GM04503 (cell line): ENCODE measurements at regions not wholly inside any gene's neighbourhood (a gene's known extent, or its start where the extent isn't known, plus 50 kb on each side); places are given as distances from the start of the nearest gene placed in this dataset.
"Not testable (repeated sequence)": the region's sequence is repeated elsewhere in the genome, so short reads cannot be mapped to it uniquely, and the experiment has no call there.

Experiments
- DNase-seq: peaks from one replicate; pipeline ENCODE4 v3.0.0-alpha.2; 2012; ENCODE audit warnings: low read depth

DNA sequence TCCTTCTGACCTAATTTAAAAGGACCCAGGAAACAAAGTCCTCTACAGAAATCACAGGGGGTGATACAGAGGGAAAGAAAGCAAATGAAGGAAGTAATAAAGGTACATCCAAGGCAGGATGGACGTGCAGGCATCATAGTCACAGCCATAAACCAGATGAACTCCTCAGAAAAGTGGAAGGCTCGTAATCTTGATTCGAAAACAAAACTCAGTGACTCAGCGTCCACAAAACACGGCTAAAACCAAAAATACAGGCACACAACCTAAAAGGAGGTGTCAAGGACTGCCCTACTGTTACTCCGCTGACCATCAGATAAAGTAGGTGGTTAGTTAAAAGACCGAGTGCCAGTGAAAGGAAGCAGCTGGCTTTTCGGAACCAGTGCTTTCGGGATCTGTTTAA lies 81.5 kb downstream of the TRIM69 start:
- not testable (repeated sequence) for DNase-seq

DNA sequence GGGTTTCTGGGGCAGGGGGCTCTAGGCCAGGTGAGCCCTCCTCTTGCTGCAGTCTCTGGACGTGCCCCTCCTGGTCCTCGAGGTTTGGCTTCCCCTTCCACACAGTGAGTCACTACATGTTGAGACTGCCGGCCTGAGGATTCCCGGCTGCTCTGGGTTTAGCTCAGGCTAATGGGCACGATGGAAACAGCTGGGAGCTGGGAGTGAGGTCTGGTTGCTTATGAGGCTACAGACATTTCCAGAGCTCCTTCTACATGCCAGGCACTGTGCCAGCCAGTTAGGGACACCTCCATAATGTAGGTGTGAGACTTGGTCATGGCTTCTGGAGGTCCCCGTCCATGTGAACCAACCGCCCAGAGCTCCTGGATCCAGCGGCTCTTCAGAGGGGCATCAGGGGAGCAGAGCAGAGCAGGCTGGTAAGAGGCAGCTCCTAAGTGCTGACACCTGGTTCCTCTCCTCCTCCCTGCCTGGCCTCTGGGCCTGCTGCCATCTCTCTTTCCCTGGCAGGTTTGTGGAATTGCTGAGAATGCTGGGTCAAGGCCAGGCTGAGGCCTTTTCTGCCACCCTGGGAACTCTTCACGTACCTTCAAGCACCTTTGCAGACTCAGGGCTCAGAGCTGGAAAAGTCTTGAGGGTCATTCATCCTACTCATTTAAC lies 83.1 kb downstream of the TRIM69 start:
- DNase-seq: not testable (repeated sequence)

DNA sequence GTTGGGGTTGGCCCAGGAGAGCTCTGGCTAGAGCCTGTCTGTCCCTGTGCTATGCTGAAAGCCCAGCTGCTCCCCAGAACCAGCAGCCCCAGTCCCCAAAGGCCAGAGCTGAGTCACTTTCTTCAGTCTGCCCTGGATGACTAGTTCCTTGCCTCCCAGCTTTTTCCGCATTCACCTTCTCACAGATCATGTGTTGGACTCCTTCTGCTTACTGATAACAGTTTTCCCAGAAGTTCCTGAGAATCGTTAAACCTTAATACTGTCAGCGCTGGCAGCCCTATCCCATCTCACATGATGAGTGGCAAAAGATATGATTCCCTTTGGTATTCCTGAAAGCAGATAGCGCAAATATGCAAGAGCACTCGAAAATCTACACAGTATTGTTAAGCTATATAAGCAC lies 84.2 kb downstream of the TRIM69 start:
- DNase-seq: not testable (repeated sequence)

DNA sequence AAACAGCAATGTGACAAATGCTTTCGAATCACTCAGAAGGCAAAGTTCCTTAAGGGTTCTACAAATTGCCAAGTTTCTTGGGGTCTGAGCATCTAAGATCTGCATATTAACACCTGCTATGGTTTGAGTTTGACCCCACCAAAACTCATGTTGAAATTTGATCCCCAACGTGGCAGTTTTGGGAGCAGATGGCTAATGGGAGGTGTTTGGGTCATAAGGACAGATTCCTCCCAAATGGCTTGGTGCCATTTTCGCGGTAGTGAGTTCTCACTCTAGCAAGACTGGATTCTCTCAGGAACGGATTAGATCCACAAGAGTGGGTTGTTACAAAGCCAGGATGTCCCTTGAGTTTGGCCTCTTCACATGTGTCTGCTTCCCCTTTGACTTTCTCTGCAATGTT lies 84.6 kb downstream of the TRIM69 start:
- DNase-seq: not testable (repeated sequence)

DNA sequence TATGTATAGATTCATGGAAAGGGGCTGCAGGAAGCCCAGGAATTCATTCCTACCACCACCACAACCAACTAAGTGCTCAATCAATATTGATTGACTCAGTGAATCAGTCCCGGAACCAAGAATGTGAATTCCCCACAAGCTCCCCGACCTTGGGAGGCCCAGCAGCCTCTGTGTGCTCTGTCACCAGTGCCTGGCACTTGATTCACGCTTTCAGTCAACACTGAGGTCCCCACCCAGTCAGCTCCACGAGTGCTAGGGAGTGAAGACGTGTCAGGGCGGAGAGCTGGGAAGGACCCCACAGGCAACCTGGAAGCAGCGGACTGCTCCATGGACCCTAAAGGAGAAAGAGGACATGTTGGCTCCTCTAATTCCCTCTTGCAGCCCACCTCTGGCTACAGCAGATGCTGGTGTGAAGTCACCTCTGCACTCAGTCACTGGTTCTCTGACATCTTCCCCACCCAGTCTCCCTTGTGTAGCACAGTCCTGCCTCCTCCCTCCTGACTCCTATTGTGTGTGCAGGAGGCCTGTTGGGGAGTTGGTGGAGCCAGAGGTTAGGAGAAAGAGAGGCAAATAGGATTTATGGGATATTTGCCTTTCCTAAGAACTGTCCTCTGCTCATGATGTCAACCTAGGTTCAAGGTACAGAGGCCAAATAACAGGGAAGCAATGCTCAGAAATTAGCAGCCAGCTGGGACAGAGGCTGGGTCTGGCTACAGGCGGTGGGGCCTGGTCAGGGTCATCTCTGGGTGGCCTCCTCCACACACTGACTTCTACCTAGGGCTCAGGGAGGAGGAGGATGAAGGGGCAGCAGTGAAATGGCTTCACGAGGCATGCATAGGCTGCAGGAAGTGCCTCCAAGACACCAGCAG lies 88.2 kb downstream of the TRIM69 start:
- DNase-seq: not testable (repeated sequence)

DNA sequence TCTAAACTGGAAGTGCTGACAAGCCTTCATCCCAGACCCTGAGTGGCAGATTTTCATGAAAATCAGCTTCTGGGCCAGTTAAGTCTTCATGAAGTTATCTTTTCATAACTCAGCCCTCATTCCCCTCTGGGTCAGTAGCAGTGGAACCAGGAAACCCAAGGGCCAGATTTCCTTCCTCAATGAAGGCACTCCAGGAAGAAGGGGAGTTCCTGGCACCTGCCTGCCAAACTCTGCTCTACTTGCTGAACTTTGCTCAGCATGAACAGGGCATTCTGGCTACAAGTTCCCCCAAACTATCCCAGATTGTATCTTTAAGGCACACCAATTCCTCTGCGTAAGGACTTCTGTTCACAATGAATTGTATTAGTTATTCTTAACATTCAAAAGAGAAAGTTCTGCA lies 90.3 kb downstream of the TRIM69 start:
- DNase-seq: not testable (repeated sequence)

DNA sequence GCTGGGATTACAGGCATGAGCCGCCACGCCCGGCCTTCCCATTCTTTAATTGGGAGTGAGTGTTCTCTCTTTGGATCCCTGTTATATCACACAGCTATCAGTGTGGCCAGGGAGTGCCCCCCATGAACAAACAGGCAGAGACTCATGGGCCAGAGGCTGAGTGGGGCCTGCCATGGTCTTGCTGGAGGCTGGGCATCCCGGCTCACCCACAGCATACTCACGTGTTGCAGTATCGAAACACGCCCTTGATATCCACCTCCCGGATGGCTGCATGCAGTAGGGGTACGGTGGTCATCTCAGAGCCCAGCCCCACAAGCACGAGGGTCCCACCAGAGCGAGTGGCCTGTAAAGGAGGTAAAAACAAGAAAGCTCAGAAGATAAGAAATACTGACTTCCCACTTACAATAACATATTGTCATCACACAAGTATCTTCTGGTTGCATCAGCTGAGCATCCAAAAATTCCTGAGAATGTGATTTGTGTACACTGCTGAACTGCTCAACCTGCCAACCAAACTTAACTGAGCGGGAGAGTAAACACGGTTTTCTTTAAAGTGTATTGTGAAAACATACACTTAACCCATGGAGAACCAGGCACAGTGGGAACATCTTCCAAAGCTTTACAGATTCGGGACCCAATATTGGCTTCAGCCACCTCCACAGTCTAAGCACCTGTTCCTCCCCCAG lies 92.0 kb downstream of the TRIM69 start:
- not testable (repeated sequence) for DNase-seq

DNA sequence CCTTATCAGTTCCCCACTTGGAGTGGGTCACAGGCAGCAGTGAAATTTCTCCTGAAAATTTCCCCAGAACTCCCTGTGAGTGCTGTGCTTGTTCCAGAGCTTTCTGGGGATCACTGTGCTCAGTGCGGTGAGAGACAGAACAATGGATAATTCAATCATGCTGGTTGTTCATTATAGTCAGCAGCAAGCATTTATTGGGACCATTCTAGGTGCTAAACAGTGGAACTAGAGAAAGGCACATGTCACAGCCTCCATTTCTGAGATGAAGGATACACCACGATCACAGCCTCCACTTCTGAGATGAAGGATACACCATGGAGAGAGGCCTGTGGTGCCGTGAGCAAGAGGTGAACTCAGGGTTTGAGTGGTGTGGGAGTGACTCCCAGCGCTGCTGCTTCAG lies 92.8 kb downstream of the TRIM69 start:
- not testable (repeated sequence) for DNase-seq

DNA sequence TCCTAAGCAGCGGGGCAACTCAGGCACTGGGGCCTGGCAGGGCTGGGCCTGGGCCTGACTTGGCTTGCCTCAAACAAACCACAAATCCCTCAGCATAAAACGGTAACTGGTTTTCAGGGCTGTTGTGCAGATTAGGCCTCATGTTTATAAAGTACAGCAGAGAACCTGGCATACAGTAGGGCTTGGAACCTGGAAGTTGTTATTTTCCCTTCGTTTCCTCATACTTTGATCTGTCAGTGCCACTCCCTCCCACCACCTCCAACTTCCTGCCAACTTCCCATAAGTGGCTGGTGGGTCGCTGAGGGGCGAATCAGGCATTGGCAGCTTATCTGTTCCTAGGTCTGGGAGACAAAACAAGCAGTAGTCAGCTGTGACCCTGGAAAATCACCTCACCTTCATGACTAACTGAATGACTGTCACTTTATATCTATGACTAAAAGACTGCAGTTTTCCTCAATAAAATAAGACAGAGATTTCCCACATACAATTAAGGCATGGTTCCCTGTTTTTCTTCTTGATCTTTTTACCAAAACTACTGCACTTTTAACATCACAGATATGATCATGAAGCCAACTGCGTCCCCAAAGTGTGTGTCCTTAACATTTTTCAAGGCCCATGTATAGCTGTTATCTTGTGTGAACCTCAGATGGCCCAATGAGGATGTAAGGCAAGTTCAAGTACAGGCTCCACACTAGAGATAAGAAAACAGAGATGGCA lies 94.5 kb downstream of the TRIM69 start:
- DNase-seq: not testable (repeated sequence)

DNA sequence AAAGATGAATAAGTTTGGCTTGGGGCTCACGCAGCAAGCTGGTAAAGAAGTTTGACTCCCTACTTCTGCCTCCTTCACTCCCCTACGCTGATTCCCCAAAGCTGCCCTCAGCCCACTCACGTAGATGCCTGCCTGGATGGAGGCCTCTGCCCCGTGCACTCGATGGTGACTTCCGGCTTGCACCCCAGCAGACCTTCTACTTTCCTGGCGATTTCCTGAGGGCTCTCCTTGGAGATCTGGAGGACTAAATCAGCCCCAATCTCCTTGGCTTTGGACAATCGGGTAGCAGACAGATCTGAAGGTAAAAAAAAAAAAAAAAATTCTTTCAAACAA lies 95.0 kb downstream of the TRIM69 start:
- DNase-seq: not testable (repeated sequence)

DNA sequence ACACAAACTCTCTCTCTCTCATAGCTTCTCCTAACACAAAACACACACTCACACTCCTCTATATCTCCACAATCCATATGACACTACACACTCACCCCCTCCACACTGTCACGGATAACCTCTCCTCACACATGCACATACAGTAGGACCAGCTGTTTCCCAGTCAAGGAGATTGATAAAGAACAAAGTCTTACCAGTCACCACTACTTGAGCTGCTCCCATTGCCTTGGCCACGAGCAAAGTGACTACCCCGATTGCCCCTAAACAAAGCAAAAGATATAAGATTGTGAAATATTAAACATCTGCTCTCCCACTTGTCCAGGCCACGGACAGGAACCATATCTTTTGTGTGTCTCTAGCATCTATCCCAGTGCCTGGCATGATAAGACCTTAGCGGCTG lies 95.8 kb downstream of the TRIM69 start:
- DNase-seq: not testable (repeated sequence)

DNA sequence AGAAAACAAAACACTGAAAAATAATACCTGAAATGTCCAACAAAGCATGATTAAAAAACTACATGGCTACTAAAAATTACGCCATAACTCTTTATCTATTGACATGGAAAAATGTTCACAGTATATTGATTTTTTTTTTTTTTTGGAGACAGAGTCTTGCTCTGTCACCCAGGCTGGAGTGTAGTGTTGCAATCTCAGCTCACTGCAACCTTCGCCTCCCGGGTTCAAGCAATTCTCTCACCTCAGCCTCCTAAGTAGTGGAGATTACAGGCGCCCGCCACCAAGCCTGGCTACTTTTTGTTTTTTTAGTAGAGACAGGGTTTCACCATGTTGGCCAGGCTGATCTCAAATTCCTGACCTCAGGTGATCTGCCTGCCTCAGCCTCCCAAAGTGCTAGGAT lies 96.8 kb downstream of the TRIM69 start:
- not testable (repeated sequence) for DNase-seq

DNA sequence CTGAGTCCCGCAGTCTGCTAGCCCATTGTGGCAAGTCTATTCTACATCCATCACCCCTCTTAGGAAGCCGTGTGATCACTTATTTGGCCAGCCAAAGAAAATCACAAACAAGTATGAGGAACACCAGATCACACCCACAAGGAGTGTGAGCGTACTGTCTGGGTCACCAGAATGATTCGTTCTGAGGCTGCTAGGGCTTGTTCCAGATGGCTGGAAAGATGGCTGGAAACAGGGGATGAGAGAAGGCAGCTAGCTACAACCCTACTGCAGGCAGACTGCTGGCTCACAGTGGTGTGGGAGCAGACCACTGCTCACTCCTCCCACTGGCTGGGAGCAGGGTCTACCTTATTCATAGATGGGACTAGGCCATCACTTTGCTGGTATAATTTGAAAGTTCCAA lies 97.4 kb downstream of the TRIM69 start:
- DNase-seq: not testable (repeated sequence)

DNA sequence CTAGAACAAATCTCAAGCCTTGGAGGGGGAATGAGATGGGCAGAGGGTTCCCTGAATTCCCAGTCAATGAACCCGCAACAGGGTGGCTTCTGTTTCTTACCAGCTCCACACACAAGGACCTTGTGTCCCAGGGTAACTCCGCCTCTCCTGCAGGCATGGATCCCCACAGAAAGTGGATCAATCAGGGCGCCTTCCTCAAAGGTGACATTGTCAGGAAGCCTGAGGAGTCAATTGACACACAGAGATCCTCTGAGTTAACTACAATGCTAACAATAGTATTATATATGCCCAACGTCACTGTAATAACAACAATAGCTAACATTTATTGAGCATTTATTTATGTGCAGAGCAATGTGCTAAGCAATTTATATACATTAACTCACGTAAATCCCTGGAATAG lies 98.8 kb downstream of the TRIM69 start:
- DNase-seq: not testable (repeated sequence)

DNA sequence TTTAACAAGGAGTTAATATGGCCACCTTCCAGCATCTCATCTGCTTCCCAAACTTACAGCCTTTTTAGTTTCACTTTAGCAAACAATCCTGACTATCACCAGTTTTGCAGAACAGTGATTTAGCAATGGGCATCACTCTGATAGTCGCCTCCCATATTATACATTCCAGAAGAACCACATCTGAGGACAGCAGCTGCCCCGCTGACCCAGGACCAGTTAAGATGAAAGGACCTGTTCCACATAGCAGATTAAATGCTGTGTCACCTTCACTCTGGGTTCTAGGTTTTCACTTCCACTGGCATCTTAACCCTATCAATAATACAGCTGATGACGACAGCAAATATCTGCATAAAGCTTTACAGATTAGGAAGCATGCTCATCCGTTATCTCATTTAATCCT lies 99.8 kb downstream of the TRIM69 start:
- DNase-seq: no peak

DNA sequence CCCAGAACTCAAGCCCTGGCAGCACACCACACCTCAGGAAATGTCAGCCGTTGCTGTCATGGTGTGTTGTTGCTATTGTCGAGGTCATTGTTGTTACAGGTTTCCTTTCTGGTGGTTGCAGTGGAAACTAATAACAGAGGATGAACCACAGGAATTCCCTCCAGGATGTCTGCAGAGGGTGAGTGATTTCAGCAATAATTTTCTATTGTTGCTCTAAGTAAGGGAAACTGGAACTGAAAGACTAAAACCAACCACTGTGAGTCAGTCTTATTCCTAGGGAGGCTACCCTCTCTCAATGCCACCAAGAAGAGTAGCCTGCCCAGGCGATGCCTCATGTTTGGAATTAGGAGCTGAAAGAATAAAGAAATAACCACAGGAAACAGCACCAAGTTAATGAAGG lies 102.6 kb downstream of the TRIM69 start:
- peak; percentile 64 for DNase-seq

DNA sequence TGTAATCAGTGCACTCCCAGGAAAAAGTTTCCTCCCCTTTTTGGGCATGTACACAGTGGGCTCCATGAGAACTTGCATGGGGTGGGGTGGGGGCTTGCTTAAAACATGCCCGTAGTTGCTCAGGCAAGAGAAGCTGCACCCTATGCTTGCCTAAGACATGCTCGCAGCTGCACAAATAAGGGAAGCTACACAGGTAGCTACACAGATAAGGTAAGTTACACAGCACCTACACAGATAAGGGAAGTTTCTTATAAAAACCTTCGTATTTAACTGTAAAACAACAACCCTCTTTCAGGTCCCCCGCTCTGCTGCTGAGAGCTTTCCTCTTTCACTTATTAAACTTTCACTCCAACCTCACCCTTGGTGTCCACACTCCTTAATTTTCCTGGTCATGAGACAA lies 105.4 kb downstream of the TRIM69 start:
- not testable (repeated sequence) for DNase-seq

DNA sequence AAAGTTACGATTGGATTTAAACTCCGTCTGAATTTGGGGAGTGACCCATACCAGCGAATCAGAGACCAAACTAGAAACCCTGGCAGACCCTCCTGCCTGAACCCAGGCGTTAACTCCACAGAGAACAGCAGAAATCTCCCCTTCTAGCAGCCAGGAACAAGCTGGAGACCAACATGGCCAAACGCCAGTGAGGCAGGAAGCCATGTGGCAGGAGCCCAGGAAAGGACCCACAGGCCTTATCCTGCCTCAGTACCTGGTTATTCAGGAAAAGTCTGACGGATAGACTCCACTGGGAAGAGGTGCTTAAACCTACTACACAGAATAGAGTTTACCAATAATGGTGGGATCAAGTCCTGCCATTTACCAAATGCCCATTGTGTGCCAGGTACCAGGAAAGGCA lies 106.6 kb downstream of the TRIM69 start:
- DNase-seq: not testable (repeated sequence)

DNA sequence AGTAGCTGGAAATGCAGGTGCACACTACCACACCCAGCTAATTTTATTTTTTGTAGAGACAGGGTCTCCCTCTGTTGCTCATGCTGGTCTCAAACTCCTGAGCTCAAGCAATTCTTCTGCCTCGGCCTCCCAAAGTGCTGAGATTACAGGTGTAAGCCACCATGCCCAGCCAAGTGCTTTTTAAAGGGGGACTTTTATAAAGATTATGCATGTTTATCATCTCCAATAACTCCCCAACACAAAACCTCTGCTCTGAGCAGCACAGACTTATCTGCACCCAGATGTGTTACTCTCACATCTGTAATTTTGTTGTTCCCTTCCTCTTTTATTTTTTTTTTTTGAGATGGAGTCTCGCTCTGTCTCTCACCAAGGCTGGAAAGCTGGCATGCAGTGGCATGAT lies 108.6 kb downstream of the TRIM69 start:
- not testable (repeated sequence) for DNase-seq

DNA sequence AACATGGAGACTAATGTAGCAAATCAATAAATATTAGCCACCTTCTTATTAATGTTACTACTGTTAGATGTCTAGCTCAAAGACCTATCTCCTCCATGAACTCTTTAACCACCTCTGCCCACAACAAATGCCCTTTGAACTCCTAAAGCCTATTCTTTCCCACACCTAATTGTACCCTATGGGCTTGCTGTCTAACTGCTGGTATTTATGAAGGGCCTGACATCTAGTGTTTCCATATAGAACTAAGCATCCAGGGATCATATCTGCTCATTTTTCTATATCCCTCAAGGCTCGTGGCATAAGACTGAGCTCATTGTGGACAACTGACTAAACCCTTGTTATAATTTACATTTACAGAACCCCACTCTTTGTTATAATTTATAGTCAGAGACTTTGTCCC lies 109.8 kb downstream of the TRIM69 start:
- DNase-seq: not testable (repeated sequence)

DNA sequence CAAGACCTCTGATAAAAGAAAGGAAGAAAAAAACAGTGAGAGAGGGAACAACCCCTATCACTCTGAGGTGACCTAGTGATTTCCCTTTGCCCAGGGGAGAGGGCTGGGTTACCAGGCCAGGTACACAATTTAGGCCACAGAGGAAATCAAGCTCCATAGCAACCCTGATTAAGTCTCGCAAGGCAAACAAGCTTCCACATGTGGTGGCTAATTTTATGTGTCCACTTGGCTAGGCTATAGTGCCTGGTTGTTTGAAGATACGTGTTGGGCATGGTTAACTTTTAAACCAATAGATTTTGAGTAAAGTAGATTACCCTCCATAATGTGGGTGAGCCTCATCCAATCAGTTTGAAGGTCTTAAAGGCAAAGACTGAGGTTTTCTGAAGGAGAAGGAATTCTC lies 108.9 kb upstream of the TERB2 start:
- not testable (repeated sequence) for DNase-seq

DNA sequence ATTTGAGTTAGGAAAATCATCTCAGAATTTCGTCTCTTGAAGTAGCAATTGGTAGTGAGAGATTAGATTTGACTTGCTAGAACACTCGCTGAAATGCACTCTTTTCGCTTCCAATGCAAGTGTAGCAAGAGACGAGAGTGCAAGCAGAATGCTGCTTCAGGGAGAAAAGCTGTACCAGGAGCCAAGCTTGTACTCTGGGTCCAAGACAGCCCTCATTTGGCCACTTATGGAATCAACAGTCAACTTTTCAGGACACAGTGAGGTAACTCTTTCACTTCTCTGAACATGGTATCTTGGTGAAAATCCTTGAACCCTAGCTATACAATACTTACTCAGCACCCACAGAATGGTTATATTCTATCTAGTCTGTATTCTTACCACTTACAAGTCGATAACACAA lies 107.6 kb upstream of the TERB2 start:
- DNase-seq: not testable (repeated sequence)
